OCI-LY1 (cell line): ENCODE measurements at regions not wholly inside any gene's neighbourhood (a gene's known extent, or its start where the extent isn't known, plus 50 kb on each side); places are given as distances from the start of the nearest gene placed in this dataset.

Experiments used
- H2AFZ ChIP-seq: fragments of 200-600 bp; sonication (generic), shearing (Covaris generic); 2 replicates; pipeline ENCODE4 v1.6.0; 2014; ENCODE audit warnings: antibody characterized with exemption, mild to moderate bottlenecking, low read length
- H3F3A ChIP-seq: fragments of 200-600 bp; sonication (generic), shearing (Covaris generic); 2 replicates; pipeline ENCODE4 v1.6.0; 2014; ENCODE audit warnings: mild to moderate bottlenecking, antibody characterized with exemption, low read length, moderate library complexity; ENCODE audit not compliant: insufficient read depth
- H3K27ac ChIP-seq: fragments of 200-600 bp; sonication (generic); 2 replicates; pipeline ENCODE4 v1.5.1; 2014; ENCODE audit warnings: low read length, mixed run types, mild to moderate bottlenecking, low read depth; ENCODE audit not compliant: poor library complexity, severe bottlenecking
- H3K27me3 ChIP-seq: fragments of 200-600 bp; sonication (generic); 2 replicates; pipeline ENCODE4 v1.6.0; 2014; ENCODE audit warnings: antibody characterized with exemption, mild to moderate bottlenecking, low read length, moderate library complexity; ENCODE audit not compliant: insufficient read depth
- H3K36me3 ChIP-seq: fragments of 200-600 bp; sonication (generic); 2 replicates; pipeline ENCODE4 v1.6.1; 2014; ENCODE audit warnings: mild to moderate bottlenecking, antibody characterized with exemption, low read length, moderate library complexity, mixed read lengths; ENCODE audit not compliant: insufficient read depth
- H3K4me1 ChIP-seq: fragments of 200-600 bp; sonication (generic); 2 replicates; pipeline ENCODE4 v1.5.1; 2014; ENCODE audit warnings: mild to moderate bottlenecking, low read length, moderate library complexity; ENCODE audit not compliant: insufficient read depth, severe bottlenecking
- H3K4me2 ChIP-seq: fragments of 200-600 bp; sonication (generic), shearing (Covaris generic); 2 replicates; pipeline ENCODE4 v1.6.1; 2014; ENCODE audit warnings: low read length
- H3K4me3 ChIP-seq: fragments of 200-600 bp; sonication (generic); 2 replicates; pipeline ENCODE4 v1.5.1; 2014; ENCODE audit warnings: low read length, low read depth, mild to moderate bottlenecking, mixed read lengths; ENCODE audit not compliant: poor library complexity, severe bottlenecking
- H3K79me2 ChIP-seq: fragments of 200-600 bp; shearing (Covaris generic); 2 replicates; pipeline ENCODE4 v1.6.1; 2016; ENCODE audit warnings: mixed run types, low read length, mixed read lengths; ENCODE audit not compliant: insufficient read depth
- H3K9ac ChIP-seq: fragments of 200-600 bp; sonication (generic), shearing (Covaris generic); 2 replicates; pipeline ENCODE4 v1.6.1; 2014; ENCODE audit warnings: mild to moderate bottlenecking, low read length, mixed read lengths
- H3K9me2 ChIP-seq: fragments of 200-600 bp; sonication (generic), shearing (Covaris generic); 2 replicates; pipeline ENCODE4 v1.6.1; 2014; ENCODE audit warnings: low read depth, mild to moderate bottlenecking, low read length, mixed read lengths
- H3K9me3 ChIP-seq: fragments of 200-600 bp; shearing (Covaris generic); 2 replicates; pipeline ENCODE4 v1.6.1; 2014; ENCODE audit warnings: low read length, mixed read lengths
- H4K20me1 ChIP-seq: fragments of 200-600 bp; sonication (generic), shearing (Covaris generic); 2 replicates; pipeline ENCODE4 v1.6.0; 2016; ENCODE audit warnings: mild to moderate bottlenecking, low read length; ENCODE audit not compliant: insufficient read depth
- CTCF ChIP-seq: fragments of 200-600 bp; sonication (generic), shearing (Covaris generic); IDR thresholded peaks from 2 replicates; pipeline ENCODE4 v1.5.1; 2017; ENCODE audit warnings: mild to moderate bottlenecking, antibody characterized with exemption, low read length, moderate library complexity, mixed read lengths
- EZH2 ChIP-seq: fragments of 200-600 bp; sonication (generic), shearing (Covaris generic); IDR thresholded peaks from 2 replicates; pipeline ENCODE4 v1.8.0; 2017; ENCODE audit warnings: borderline replicate concordance, mixed run types, mild to moderate bottlenecking, antibody characterized with exemption, low read length, moderate library complexity, mixed read lengths

GRCh38 chr9:134980516-134980915 lies 62.8 kb upstream of the FCN1 start:
- Histone ChIP-seq H3K27ac (no peak overlapping the region), H3K4me1 (no peaks in the 10 kb centered on the region), H3K4me2 (no peak overlapping the region), H3K79me2 (no peaks in the 10 kb centered on the region), H3K9me3 (no peaks in the 10 kb centered on the region), H4K20me1 (no peaks in the 10 kb centered on the region), H3K36me3 (no peaks in the 10 kb centered on the region), H3K9me2 (no peaks in the 10 kb centered on the region), H3F3A (no peaks in the 10 kb centered on the region), H3K27me3 (peaks cover 6% of the 10 kb centered on the region; the same call in 1 of the 2 replicates), H3K4me3 (no peak overlapping the region), H2AFZ (no peak overlapping the region), H3K9ac (no peak overlapping the region)
- TF ChIP-seq CTCF (no peak), EZH2 (no peak)

GRCh38 chr9:134980991-134981390 lies 63.3 kb upstream of the FCN1 start:
- Histone ChIP-seq H3K4me2 (no peak overlapping the region), H3K27ac (no peak overlapping the region), H2AFZ (no peak overlapping the region), H3K4me1 (no peaks in the 10 kb centered on the region), H4K20me1 (no peaks in the 10 kb centered on the region), H3K79me2 (no peaks in the 10 kb centered on the region), H3K9me3 (no peaks in the 10 kb centered on the region), H3K9me2 (no peaks in the 10 kb centered on the region), H3K4me3 (no peak overlapping the region), H3F3A (no peaks in the 10 kb centered on the region), H3K36me3 (no peaks in the 10 kb centered on the region), H3K27me3 (peaks cover 6% of the 10 kb centered on the region; the same call in 1 of the 2 replicates), H3K9ac (no peak overlapping the region)
- TF ChIP-seq CTCF = no peak
- TF ChIP-seq EZH2 = no peak

- Histone ChIP-seq H4K20me1 (no peaks in the 10 kb centered on the region), H3K9me2 (no peaks in the 10 kb centered on the region)
Measured at GRCh38 chr9:134981829-134982228, 64.1 kb upstream of the FCN1 start.

More at GRCh38 chr9:134981829-134982228, 64.1 kb upstream of the FCN1 start:
- TF ChIP-seq CTCF (no peak), EZH2 (no peak)
- Histone ChIP-seq H3K27me3 (peaks cover 6% of the 10 kb centered on the region; the same call in 1 of the 2 replicates), H3K36me3 (no peaks in the 10 kb centered on the region), H3K79me2 (no peaks in the 10 kb centered on the region), H3K9me3 (no peaks in the 10 kb centered on the region), H3K4me2 (no peak overlapping the region), H3K4me1 (no peaks in the 10 kb centered on the region), H3K9ac (no peak overlapping the region), H2AFZ (no peak overlapping the region), H3K27ac (no peak overlapping the region), H3K4me3 (no peak overlapping the region), H3F3A (no peaks in the 10 kb centered on the region)
